IMR-90 (cell line): ENCODE measurements at regions not wholly inside any gene's neighbourhood (a gene's known extent, or its start where the extent isn't known, plus 50 kb on each side); places are given as distances from the start of the nearest gene placed in this dataset.

Experiments used
- ATAC-seq: fragments of 200-7000 bp; cut with Tn5 transposase; 2 replicates; pipeline ENCODE4 v1.9.1; 2020; ENCODE audit warnings: low read depth, mild to moderate bottlenecking, moderate library complexity
- BruUV-seq: library from RNA; stranded (reverse); fragments of 400-500 nt; replicated peaks from 2 replicates; lab custom pipeline; 2021; lab: Mats Ljungman, UMichigan
- CTCF ChIA-PET: fragments of 300-600 bp; formaldehyde crosslinking; extraction: SDS; loops from one replicate; lab custom pipeline; 2021; ENCODE audit warnings: antibody characterized with exemption; lab: Yijun Ruan, JAX
- POLR2A ChIA-PET: fragments of 300-600 bp; sonication (Branson Sonifier 250); formaldehyde crosslinking; loops from one replicate; lab custom pipeline; 2022; ENCODE audit warnings: antibody characterized with exemption; ENCODE audit not compliant: unreplicated experiment; lab: Charles Lee
- DNase-seq: peaks from one replicate; pipeline ENCODE4 v3.0.0; 2013
- H2AFZ ChIP-seq: replicated peaks from 2 replicates; pipeline ENCODE3; 2013; ENCODE audit warnings: low read length, mild to moderate bottlenecking; ENCODE audit not compliant: poor library complexity
- H2AK5ac ChIP-seq: 2 replicates; pipeline ENCODE4 v1.6.1; 2013; ENCODE audit warnings: low read depth, low read length, inconsistent platforms
- H2AK9ac ChIP-seq: replicated peaks from 2 replicates; pipeline ENCODE3; 2013; ENCODE audit warnings: mild to moderate bottlenecking, low read depth, low read length, moderate library complexity; ENCODE audit not compliant: poor library complexity
- H2BK120ac ChIP-seq: 2 replicates; pipeline ENCODE4 v1.6.1; 2013; ENCODE audit warnings: low read depth, low read length, inconsistent platforms
- H2BK15ac ChIP-seq: 3 replicates; pipeline ENCODE4 v1.6.1; 2013; ENCODE audit warnings: low read depth, low read length, inconsistent platforms
- H2BK20ac ChIP-seq: 2 replicates; pipeline ENCODE4 v1.6.1; 2013; ENCODE audit warnings: low read depth, mild to moderate bottlenecking, inconsistent platforms, low read length, moderate library complexity
- H2BK5ac ChIP-seq: 2 replicates; pipeline ENCODE4 v1.6.1; 2013; ENCODE audit warnings: mild to moderate bottlenecking, low read depth, low read length, inconsistent platforms; ENCODE audit not compliant: poor library complexity, severe bottlenecking
- H3K14ac ChIP-seq: replicated peaks from 2 replicates; pipeline ENCODE4 v1.6.1; 2013; ENCODE audit warnings: low read depth, low read length, inconsistent platforms
- H3K18ac ChIP-seq: 2 replicates; pipeline ENCODE4 v1.6.1; 2013; ENCODE audit warnings: low read depth, low read length, control low read depth
- H3K23ac ChIP-seq: 2 replicates; pipeline ENCODE4 v1.6.1; 2013; ENCODE audit warnings: low read depth, low read length, inconsistent platforms
- H3K27ac ChIP-seq: 2 replicates; pipeline ENCODE4 v1.5.1; 2013; ENCODE audit warnings: mild to moderate bottlenecking, control low read depth, low read length; ENCODE audit not compliant: insufficient read depth
- H3K27me3 ChIP-seq: 2 replicates; pipeline ENCODE4 v1.6.1; 2013; ENCODE audit warnings: low read length; ENCODE audit not compliant: control insufficient read depth, insufficient read depth
- H3K36me3 ChIP-seq: 2 replicates; pipeline ENCODE4 v1.6.1; 2013; ENCODE audit warnings: low read length, mixed read lengths; ENCODE audit not compliant: control insufficient read depth, insufficient read depth
- H3K4ac ChIP-seq: 2 replicates; pipeline ENCODE4 v1.6.1; 2013; ENCODE audit warnings: low read depth, low read length, inconsistent platforms
- H3K4me1 ChIP-seq: 2 replicates; pipeline ENCODE4 v1.6.1; 2013; ENCODE audit warnings: low read length, mixed read lengths; ENCODE audit not compliant: control insufficient read depth, insufficient read depth
- H3K4me2 ChIP-seq: 2 replicates; pipeline ENCODE4 v1.6.1; 2013; ENCODE audit warnings: low read depth, mild to moderate bottlenecking, control low read depth, low read length, moderate library complexity
- H3K4me3 ChIP-seq: 2 replicates; pipeline ENCODE4 v1.5.1; 2013; ENCODE audit warnings: low read depth, mild to moderate bottlenecking, control low read depth, low read length, moderate library complexity; ENCODE audit not compliant: insufficient read depth
- H3K56ac ChIP-seq: 2 replicates; pipeline ENCODE4 v1.6.1; 2013; ENCODE audit warnings: low read length, inconsistent platforms; ENCODE audit not compliant: insufficient read depth; ENCODE audit errors: extremely low read depth
- H3K79me1 ChIP-seq, 2 experiments: 2 replicates each; pipeline ENCODE4 v1.6.1; 2013; ENCODE audit warnings: low read length in 2 of 2, inconsistent platforms in 1 of 2, low read depth in 1 of 2
- H3K9ac ChIP-seq: 2 replicates; pipeline ENCODE4 v1.6.1; 2013; ENCODE audit warnings: low read depth, low read length, control low read depth
- H3K9me1 ChIP-seq: 2 replicates; pipeline ENCODE4 v1.6.1; 2013; ENCODE audit warnings: low read length, inconsistent platforms; ENCODE audit not compliant: insufficient read depth
- H3K9me3 ChIP-seq: 2 replicates; pipeline ENCODE4 v1.6.1; 2013; ENCODE audit warnings: low read length; ENCODE audit not compliant: control insufficient read depth, insufficient read depth
- H4K20me1 ChIP-seq: 2 replicates; pipeline ENCODE4 v1.6.1; 2013; ENCODE audit warnings: low read length, inconsistent platforms; ENCODE audit not compliant: insufficient read depth
- H4K5ac ChIP-seq: 2 replicates; pipeline ENCODE4 v1.6.1; 2013; ENCODE audit warnings: mild to moderate bottlenecking, low read depth, low read length, control low read depth
- H4K8ac ChIP-seq, 2 experiments: 2 replicates each; pipeline ENCODE4 v1.6.1; 2013; ENCODE audit warnings: low read depth in 2 of 2, low read length in 2 of 2, control low read depth in 1 of 2, inconsistent platforms in 1 of 2
- H4K91ac ChIP-seq: 2 replicates; pipeline ENCODE4 v1.6.1; 2013; ENCODE audit warnings: low read depth, low read length, inconsistent platforms; ENCODE audit not compliant: insufficient read depth
- BHLHE40 ChIP-seq: fragments of 150-350 bp; IDR thresholded peaks from 2 replicates; pipeline ENCODE4 v1.6.1; 2016; ENCODE audit warnings: mild to moderate bottlenecking, low read depth, low read length
- CEBPB ChIP-seq: IDR thresholded peaks from 2 replicates; pipeline ENCODE4 v1.6.1; 2012; ENCODE audit warnings: low read depth, low read length, improper control_type of control experiment
- CHD1 ChIP-seq: IDR thresholded peaks from 2 replicates; pipeline ENCODE4 v1.6.1; 2012; ENCODE audit warnings: low read depth, low read length, improper control_type of control experiment
- CTCF ChIP-seq: conservative IDR thresholded peaks from 2 replicates; pipeline ENCODE4 v1.5.1; 2012; ENCODE audit warnings: mild to moderate bottlenecking, low read depth, low read length, improper control_type of control experiment
- ELK1 ChIP-seq: fragments of 150-350 bp; IDR thresholded peaks from 2 replicates; pipeline ENCODE4 v1.6.1; 2016; ENCODE audit warnings: low read depth, mild to moderate bottlenecking, low read length, moderate library complexity, borderline replicate concordance
- FOS ChIP-seq: fragments of 150-350 bp; IDR thresholded peaks from 2 replicates; pipeline ENCODE4 v1.6.1; 2016; ENCODE audit warnings: low read depth, low read length
- MAFK ChIP-seq: IDR thresholded peaks from 2 replicates; pipeline ENCODE4 v1.6.1; 2012; ENCODE audit warnings: low read depth, low read length, improper control_type of control experiment
- MAZ ChIP-seq: IDR thresholded peaks from 2 replicates; pipeline ENCODE4 v1.6.1; 2012; ENCODE audit warnings: low read depth, mild to moderate bottlenecking, low read length, improper control_type of control experiment, moderate library complexity, borderline replicate concordance
- MXI1 ChIP-seq: IDR thresholded peaks from 2 replicates; pipeline ENCODE4 v1.6.1; 2012; ENCODE audit warnings: low read depth, mild to moderate bottlenecking, low read length, moderate library complexity, borderline replicate concordance
- NFE2L2 ChIP-seq: fragments of 150-350 bp; IDR thresholded peaks from 2 replicates; pipeline ENCODE4 v1.6.1; 2016; ENCODE audit warnings: low read depth, mild to moderate bottlenecking, low read length
- POLR2A ChIP-seq: IDR thresholded peaks from 2 replicates; pipeline ENCODE4 v1.6.1; 2012; ENCODE audit warnings: mild to moderate bottlenecking, low read depth, low read length
- RAD21 ChIP-seq: IDR thresholded peaks from 2 replicates; pipeline ENCODE4 v1.6.1; 2012; ENCODE audit warnings: low read length, improper control_type of control experiment
- RCOR1 ChIP-seq: IDR thresholded peaks from 2 replicates; pipeline ENCODE4 v1.6.1; 2012; ENCODE audit warnings: mild to moderate bottlenecking, low read length, improper control_type of control experiment; ENCODE audit not compliant: insufficient replicate concordance
- RFX5 ChIP-seq: IDR thresholded peaks from 2 replicates; pipeline ENCODE4 v1.8.0; 2012; ENCODE audit warnings: low read depth, mild to moderate bottlenecking, low read length, moderate library complexity
- SMC3 ChIP-seq: fragments of 150-350 bp; IDR thresholded peaks from 2 replicates; pipeline ENCODE4 v1.6.1; 2016; ENCODE audit warnings: low read depth, mild to moderate bottlenecking, antibody characterized with exemption, low read length, moderate library complexity
- USF2 ChIP-seq: fragments of 150-350 bp; IDR thresholded peaks from 2 replicates; pipeline ENCODE4 v1.6.1; 2017; ENCODE audit warnings: mild to moderate bottlenecking, antibody characterized with exemption, low read length, low read depth
- WGBS, 2 experiments: methylation state at CpG; one replicate each; pipeline versions ENCODE4 v1.1.5 to v1.1.7; 2013; ENCODE audit warnings: missing lambda C conversion rate in 2 of 2; ENCODE audit not compliant: insufficient read length in 1 of 2; ENCODE audit errors: extremely low coverage in 2 of 2; 5-methylcytosine and 5-hydroxymethylcytosine counted together
- dilution Hi-C: fragments of 300-500 bp; cut with HindIII; formaldehyde crosslinking; loops from one replicate; pipeline ENCODE4 v1.14.3; 2018; ENCODE audit warnings: low sequenced_read_pairs; ENCODE audit not compliant: unreplicated experiment
- in situ Hi-C: fragments of 300-500 bp; cut with MboI; formaldehyde crosslinking; loops from 3 replicates; pipeline ENCODE4 v1.14.3; 2019; ENCODE audit warnings: low sequenced_read_pairs, inconsistent platforms, mixed read lengths
- intact Hi-C: fragments of 100-400 bp; cut with micrococcal nuclease; formaldehyde crosslinking; loops from 2 replicates; pipeline ENCODE4 v1.10.0; 2022

- no peak overlapping the region for H3K4me2 ChIP-seq
- no peak overlapping the region for H3K27ac ChIP-seq
- no peaks in the 10 kb centered on the region for H3K9me1 ChIP-seq
- H3K27me3 ChIP-seq = peaks cover 2% of the 10 kb centered on the region; the same call in 1 of the 2 replicates
- H3K14ac ChIP-seq = no peak overlapping the region
- no CpG with 5 or more reads among the region's 3 CpGs for WGBS, 2 experiments
- dilution Hi-C loops = no loop called here
- intact Hi-C loops = no loop called here
- no peak overlapping the region for H2AFZ ChIP-seq
- H4K20me1 ChIP-seq = no peaks in the 10 kb centered on the region
- H3K4ac ChIP-seq = no peak overlapping the region
- CTCF ChIA-PET = no interaction called here
- H3K9ac ChIP-seq = no peak overlapping the region
- H3K79me1 ChIP-seq = no peaks in the 10 kb centered on the region
- H3K36me3 ChIP-seq = no peaks in the 10 kb centered on the region
- no peaks in the 10 kb centered on the region for H3K4me1 ChIP-seq
- H2BK120ac ChIP-seq = no peak overlapping the region
- H3K56ac ChIP-seq = no peak overlapping the region
- POLR2A ChIA-PET = no interaction called here
- H4K8ac ChIP-seq = no peak overlapping the region
- no peak for ATAC-seq
- H3K4me3 ChIP-seq = no peak overlapping the region
- no peak overlapping the region for H4K5ac ChIP-seq
- H3K23ac ChIP-seq = no peak overlapping the region
- in situ Hi-C loops = no loop called here
- BruUV-seq = no TSS peak
- H3K9me3 ChIP-seq = no peaks in the 10 kb centered on the region
- H2BK5ac ChIP-seq = no peak overlapping the region
- no peak overlapping the region for H2BK20ac ChIP-seq
- TF ChIP-seq FOS (no peak), CEBPB (no peak), NFE2L2 (no peak), MAZ (no peak), SMC3 (no peak), ELK1 (no peak), MXI1 (no peak), CTCF (no peak), RAD21 (no peak), RCOR1 (no peak), MAFK (no peak), BHLHE40 (no peak), RFX5 (no peak), CHD1 (no peak), USF2 (no peak), POLR2A (no peak)
- H2AK5ac ChIP-seq = no peak overlapping the region
- H2BK15ac ChIP-seq = no peak overlapping the region
- no peak overlapping the region for H3K18ac ChIP-seq
- no peak for DNase-seq
- H2AK9ac ChIP-seq = no peak overlapping the region
- no peak overlapping the region for H4K91ac ChIP-seq
Observed at GRCh38 chr10:33473688-33474087, 139.2 kb upstream of the NRP1 start.
